SH-SY5Y (cell line): ENCODE measurements at regions not wholly inside any gene's neighbourhood (a gene's known extent, or its start where the extent isn't known, plus 50 kb on each side); places are given as distances from the start of the nearest gene placed in this dataset.

Source experiments
- GATA2 ChIP-seq: IDR thresholded peaks from 2 replicates; pipeline ENCODE4 v1.6.1; 2011; ENCODE audit warnings: mild to moderate bottlenecking, low read depth, low read length
- GATA3 ChIP-seq: IDR thresholded peaks from 2 replicates; pipeline ENCODE4 v1.6.1; 2011; ENCODE audit warnings: low read depth, mild to moderate bottlenecking, low read length, moderate library complexity

GRCh38 chr10:78980815-78981214, 88.0 kb upstream of the ZMIZ1 start:
- no peak for TF ChIP-seq GATA2
- TF ChIP-seq GATA3, result no peak
